Thyroid gland (tissue), 4 donors: ENCODE measurements at regions not wholly inside any gene's neighbourhood (a gene's known extent, or its start where the extent isn't known, plus 50 kb on each side); places are given as distances from the start of the nearest gene placed in this dataset.

ENCODE experiments used
- POLR2A ChIP-seq, 2 donors: fragments of 450-650 bp; IDR thresholded peaks; one replicate each; pipeline ENCODE4 v1.6.1; 2017; ENCODE audit warnings: antibody characterized with exemption in 2 of 2, mild to moderate bottlenecking in 2 of 2, moderate library complexity in 1 of 2
- TF ChIP-seq, protein P1 (sequence below), 6 experiments: fragments of 200-600 bp in 3 of 6; fragments of 450-650 bp in 3 of 6; sonication (generic) in 3 of 6; IDR thresholded peaks; one replicate each; pipeline ENCODE4 v1.5.1; 2016 to 2019; ENCODE audit warnings: antibody characterized with exemption in 6 of 6, mild to moderate bottlenecking in 2 of 6, inconsistent platforms in 1 of 6, moderate library complexity in 1 of 6

DNA sequence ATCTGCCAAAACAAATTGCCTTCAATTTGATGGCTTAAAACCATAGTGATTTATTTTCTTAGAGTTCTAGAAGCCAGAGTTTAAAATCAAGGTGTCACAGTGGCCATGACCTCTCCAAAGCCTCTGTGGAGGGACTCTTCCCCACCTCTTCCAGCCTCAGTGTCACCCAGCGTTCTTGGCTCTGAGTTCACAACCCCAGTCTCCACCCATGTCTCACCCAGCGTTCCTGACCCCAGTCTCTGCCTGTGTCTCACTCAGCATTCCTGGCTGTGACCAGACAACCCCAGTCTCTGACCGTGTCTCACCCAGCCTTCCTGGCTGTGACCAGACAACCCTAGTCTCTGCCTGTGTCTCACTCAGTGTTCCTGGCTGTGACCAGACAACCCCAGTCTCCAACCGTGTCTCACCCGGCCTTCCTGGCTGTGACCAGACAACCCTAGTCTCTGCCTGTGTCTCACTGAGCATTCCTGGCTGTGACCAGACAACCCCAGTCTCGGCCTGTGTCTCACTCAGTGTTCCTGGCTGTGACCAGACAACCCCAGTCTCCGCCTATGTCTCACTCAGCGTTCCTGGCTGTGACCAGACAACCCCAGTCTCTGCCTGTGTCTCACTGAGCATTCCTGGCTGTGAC lies 299.3 kb downstream of the GALR1 start:
- TF ChIP-seq, protein P1, sequence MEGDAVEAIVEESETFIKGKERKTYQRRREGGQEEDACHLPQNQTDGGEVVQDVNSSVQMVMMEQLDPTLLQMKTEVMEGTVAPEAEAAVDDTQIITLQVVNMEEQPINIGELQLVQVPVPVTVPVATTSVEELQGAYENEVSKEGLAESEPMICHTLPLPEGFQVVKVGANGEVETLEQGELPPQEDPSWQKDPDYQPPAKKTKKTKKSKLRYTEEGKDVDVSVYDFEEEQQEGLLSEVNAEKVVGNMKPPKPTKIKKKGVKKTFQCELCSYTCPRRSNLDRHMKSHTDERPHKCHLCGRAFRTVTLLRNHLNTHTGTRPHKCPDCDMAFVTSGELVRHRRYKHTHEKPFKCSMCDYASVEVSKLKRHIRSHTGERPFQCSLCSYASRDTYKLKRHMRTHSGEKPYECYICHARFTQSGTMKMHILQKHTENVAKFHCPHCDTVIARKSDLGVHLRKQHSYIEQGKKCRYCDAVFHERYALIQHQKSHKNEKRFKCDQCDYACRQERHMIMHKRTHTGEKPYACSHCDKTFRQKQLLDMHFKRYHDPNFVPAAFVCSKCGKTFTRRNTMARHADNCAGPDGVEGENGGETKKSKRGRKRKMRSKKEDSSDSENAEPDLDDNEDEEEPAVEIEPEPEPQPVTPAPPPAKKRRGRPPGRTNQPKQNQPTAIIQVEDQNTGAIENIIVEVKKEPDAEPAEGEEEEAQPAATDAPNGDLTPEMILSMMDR (IDR thresholded peaks at IDR 0.05): no peak
- no peak for TF ChIP-seq POLR2A (IDR thresholded peaks at IDR 0.05)
